ENCODE measurements at regions not wholly inside any gene's neighbourhood (a gene's known extent, or its start where the extent isn't known, plus 50 kb on each side); places are given as distances from the start of the nearest gene placed in this dataset.

DNA sequence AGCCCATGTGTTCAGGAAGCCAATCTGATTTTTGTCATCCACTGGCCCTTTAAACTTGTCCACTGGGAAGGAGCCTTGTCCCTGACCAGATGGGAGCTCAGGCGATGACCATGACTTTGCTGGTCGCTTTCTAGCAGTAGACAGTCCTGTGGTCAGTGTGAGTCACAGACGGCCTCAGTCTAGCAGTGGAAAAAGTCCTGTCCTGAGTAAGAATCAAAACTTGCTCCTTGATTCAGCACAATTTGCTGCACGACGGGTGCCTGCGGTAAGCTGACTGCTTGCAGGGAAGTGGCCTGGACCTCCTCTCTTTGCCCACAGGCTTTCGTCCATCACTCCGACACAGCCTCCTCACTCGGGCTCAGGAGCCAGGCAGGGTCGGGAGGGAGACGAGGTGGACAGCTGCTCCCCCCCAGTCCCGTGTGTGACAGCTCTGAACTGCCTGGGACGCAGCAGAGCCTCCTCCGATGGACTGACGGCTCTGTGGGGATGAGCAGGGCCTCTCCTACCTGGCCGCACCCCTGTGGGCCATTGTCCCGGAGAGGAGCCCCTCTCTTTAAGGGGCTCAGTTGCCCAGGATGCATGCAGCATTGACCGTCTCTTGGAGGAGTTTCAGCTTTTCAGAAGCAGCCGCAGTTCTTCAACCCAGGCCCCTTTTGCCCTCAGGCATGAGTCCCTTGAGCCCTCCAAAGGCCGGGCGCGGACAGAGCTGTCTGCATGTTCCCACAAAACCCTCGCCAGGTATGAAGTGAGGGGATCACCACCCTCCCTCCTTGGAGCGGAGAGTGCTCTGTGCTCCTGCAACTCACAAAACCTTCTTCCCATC lies 209.2 kb downstream of the ANKRD60 start:
- TF ChIP-seq, protein P1, sequence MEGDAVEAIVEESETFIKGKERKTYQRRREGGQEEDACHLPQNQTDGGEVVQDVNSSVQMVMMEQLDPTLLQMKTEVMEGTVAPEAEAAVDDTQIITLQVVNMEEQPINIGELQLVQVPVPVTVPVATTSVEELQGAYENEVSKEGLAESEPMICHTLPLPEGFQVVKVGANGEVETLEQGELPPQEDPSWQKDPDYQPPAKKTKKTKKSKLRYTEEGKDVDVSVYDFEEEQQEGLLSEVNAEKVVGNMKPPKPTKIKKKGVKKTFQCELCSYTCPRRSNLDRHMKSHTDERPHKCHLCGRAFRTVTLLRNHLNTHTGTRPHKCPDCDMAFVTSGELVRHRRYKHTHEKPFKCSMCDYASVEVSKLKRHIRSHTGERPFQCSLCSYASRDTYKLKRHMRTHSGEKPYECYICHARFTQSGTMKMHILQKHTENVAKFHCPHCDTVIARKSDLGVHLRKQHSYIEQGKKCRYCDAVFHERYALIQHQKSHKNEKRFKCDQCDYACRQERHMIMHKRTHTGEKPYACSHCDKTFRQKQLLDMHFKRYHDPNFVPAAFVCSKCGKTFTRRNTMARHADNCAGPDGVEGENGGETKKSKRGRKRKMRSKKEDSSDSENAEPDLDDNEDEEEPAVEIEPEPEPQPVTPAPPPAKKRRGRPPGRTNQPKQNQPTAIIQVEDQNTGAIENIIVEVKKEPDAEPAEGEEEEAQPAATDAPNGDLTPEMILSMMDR (IDR thresholded peaks at IDR 0.05), result no peak
- TF ChIP-seq POLR2A (IDR thresholded peaks at IDR 0.05), result no peak

Measured in uterus (tissue), 2 donors.